Astrocyte (in vitro differentiated cells and primary cell): ENCODE measurements at regions not wholly inside any gene's neighbourhood (a gene's known extent, or its start where the extent isn't known, plus 50 kb on each side); places are given as distances from the start of the nearest gene placed in this dataset.

Experiments used
- CTCF ChIP-seq: IDR thresholded peaks from 2 replicates; pipeline ENCODE4 v1.5.1; 2011; ENCODE audit warnings: low read depth, mild to moderate bottlenecking, inconsistent platforms, low read length, moderate library complexity; ENCODE audit not compliant: insufficient read depth
- EZH2 ChIP-seq: IDR thresholded peaks from 2 replicates; pipeline ENCODE4 v1.6.1; 2012; ENCODE audit warnings: mild to moderate bottlenecking, low read length, inconsistent platforms; ENCODE audit not compliant: insufficient read depth

- TF ChIP-seq CTCF = no peak
- no peak for TF ChIP-seq EZH2
Observed at GRCh38 chr5:35367526-35367925, 137.2 kb upstream of the PRLR start.
